Dendritic cell treated with granulocyte-macrophage colony-stimulating factor and Interleukin-4, amounts not matched to agents 40 ng/mL and 50 ng/mL, for 4 days (primary cell): ENCODE measurements at regions not wholly inside any gene's neighbourhood (a gene's known extent, or its start where the extent isn't known, plus 50 kb on each side); places are given as distances from the start of the nearest gene placed in this dataset.

ENCODE experiments used
- H3K27ac Mint-ChIP-seq: one replicate; pipeline ENCODE4 v1.8.0; 2022; ENCODE audit warnings: mild to moderate bottlenecking, mixed read lengths
- H3K27me3 Mint-ChIP-seq: one replicate; pipeline ENCODE4 v1.8.0; 2022; ENCODE audit warnings: mild to moderate bottlenecking, mixed read lengths
- H3K36me3 Mint-ChIP-seq: one replicate; pipeline ENCODE4 v1.8.0; 2022; ENCODE audit warnings: low read depth, mixed read lengths
- H3K4me1 Mint-ChIP-seq: one replicate; pipeline ENCODE4 v1.8.0; 2022; ENCODE audit warnings: low read depth, mixed read lengths
- H3K4me3 Mint-ChIP-seq: one replicate; pipeline ENCODE4 v1.8.0; 2022; ENCODE audit warnings: mild to moderate bottlenecking, moderate library complexity, mixed read lengths
- H3K9me3 Mint-ChIP-seq: one replicate; pipeline ENCODE4 v1.8.0; 2022; ENCODE audit warnings: mixed read lengths
- intact Hi-C: fragments of 100-400 bp; cut with micrococcal nuclease; formaldehyde crosslinking; loops from one replicate; pipeline ENCODE4 v1.15.0; 2022

GRCh38 chr11:23961503-23962338 is 535.1 kb upstream of the LUZP2 start:
- H3K4me1 Mint-ChIP-seq, result no peaks in the 10 kb centered on the region
- no peak overlapping the region for H3K4me3 Mint-ChIP-seq
- no peaks in the 10 kb centered on the region for H3K36me3 Mint-ChIP-seq
- no peaks in the 10 kb centered on the region for H3K27me3 Mint-ChIP-seq
- intact Hi-C loops, result no loop called here
- H3K9me3 Mint-ChIP-seq, result peaks cover 13% of the 10 kb centered on the region
- no peak overlapping the region for H3K27ac Mint-ChIP-seq

- no peaks in the 10 kb centered on the region for H3K4me1 Mint-ChIP-seq
- no peaks in the 10 kb centered on the region for H3K9me3 Mint-ChIP-seq
- no peak overlapping the region for H3K4me3 Mint-ChIP-seq
- no peaks in the 10 kb centered on the region for H3K36me3 Mint-ChIP-seq
- no peak overlapping the region for H3K27ac Mint-ChIP-seq
- intact Hi-C loops, result no loop called here
- no peaks in the 10 kb centered on the region for H3K27me3 Mint-ChIP-seq
These were observed 523.6 kb upstream of the LUZP2 start for GRCh38 chr11:23973244-23973643.

- Mint-ChIP-seq H3K4me1 (no peaks in the 10 kb centered on the region), H3K36me3 (no peaks in the 10 kb centered on the region), H3K27me3 (no peaks in the 10 kb centered on the region), H3K4me3 (no peak overlapping the region), H3K9me3 (no peaks in the 10 kb centered on the region), H3K27ac (no peak overlapping the region)
- intact Hi-C loops, result no loop called here
These were observed 522.8 kb upstream of the LUZP2 start for GRCh38 chr11:23974051-23974450.

GRCh38 chr11:23974601-23975000 is 522.3 kb upstream of the LUZP2 start:
- Mint-ChIP-seq H3K9me3 (no peaks in the 10 kb centered on the region), H3K4me3 (no peak overlapping the region), H3K36me3 (no peaks in the 10 kb centered on the region), H3K27me3 (no peaks in the 10 kb centered on the region), H3K27ac (no peak overlapping the region), H3K4me1 (no peaks in the 10 kb centered on the region)
- intact Hi-C loops, result no loop called here

GRCh38 chr11:23976426-23976825 is 520.4 kb upstream of the LUZP2 start:
- H3K27me3 Mint-ChIP-seq, result no peaks in the 10 kb centered on the region
- no peak overlapping the region for H3K27ac Mint-ChIP-seq
- intact Hi-C loops, result no loop called here
- no peaks in the 10 kb centered on the region for H3K4me1 Mint-ChIP-seq
- H3K9me3 Mint-ChIP-seq, result no peaks in the 10 kb centered on the region
- no peaks in the 10 kb centered on the region for H3K36me3 Mint-ChIP-seq
- no peak overlapping the region for H3K4me3 Mint-ChIP-seq

GRCh38 chr11:23976841-23977271 is 520.0 kb upstream of the LUZP2 start:
- intact Hi-C loops, result no loop called here
- Mint-ChIP-seq H3K9me3 (no peaks in the 10 kb centered on the region), H3K4me1 (no peaks in the 10 kb centered on the region), H3K27ac (no peak overlapping the region), H3K27me3 (no peaks in the 10 kb centered on the region), H3K36me3 (no peaks in the 10 kb centered on the region), H3K4me3 (no peak overlapping the region)

- H3K36me3 Mint-ChIP-seq, result no peaks in the 10 kb centered on the region
- no peaks in the 10 kb centered on the region for H3K4me1 Mint-ChIP-seq
- H3K27ac Mint-ChIP-seq, result no peak overlapping the region
- peaks cover 7% of the 10 kb centered on the region for H3K9me3 Mint-ChIP-seq
- H3K4me3 Mint-ChIP-seq, result no peak overlapping the region
- no peaks in the 10 kb centered on the region for H3K27me3 Mint-ChIP-seq
- intact Hi-C loops, result no loop called here
These were observed 508.4 kb upstream of the LUZP2 start for GRCh38 chr11:23988381-23989006.

- Mint-ChIP-seq H3K4me1 (no peaks in the 10 kb centered on the region), H3K27ac (no peak overlapping the region), H3K4me3 (no peak overlapping the region), H3K36me3 (no peaks in the 10 kb centered on the region), H3K27me3 (no peaks in the 10 kb centered on the region), H3K9me3 (peaks cover 19% of the 10 kb centered on the region)
- intact Hi-C loops, result no loop called here
These were observed 506.3 kb upstream of the LUZP2 start for GRCh38 chr11:23990346-23991164.

GRCh38 chr11:23991165-23991539 is 505.7 kb upstream of the LUZP2 start:
- Mint-ChIP-seq H3K27ac (no peak overlapping the region), H3K4me1 (no peaks in the 10 kb centered on the region), H3K4me3 (no peak overlapping the region), H3K27me3 (no peaks in the 10 kb centered on the region), H3K36me3 (no peaks in the 10 kb centered on the region), H3K9me3 (peaks cover 20% of the 10 kb centered on the region)
- intact Hi-C loops, result no loop called here

- no peaks in the 10 kb centered on the region for H3K36me3 Mint-ChIP-seq
- no peak overlapping the region for H3K4me3 Mint-ChIP-seq
- no peaks in the 10 kb centered on the region for H3K4me1 Mint-ChIP-seq
- no peak overlapping the region for H3K27ac Mint-ChIP-seq
- intact Hi-C loops, result no loop called here
- no peaks in the 10 kb centered on the region for H3K27me3 Mint-ChIP-seq
- peaks cover 55% of the 10 kb centered on the region for H3K9me3 Mint-ChIP-seq
These were observed 501.0 kb upstream of the LUZP2 start for GRCh38 chr11:23995891-23996290.

- Mint-ChIP-seq H3K27ac (no peak overlapping the region), H3K9me3 (peaks cover 67% of the 10 kb centered on the region), H3K4me1 (no peaks in the 10 kb centered on the region), H3K27me3 (no peaks in the 10 kb centered on the region), H3K4me3 (no peak overlapping the region), H3K36me3 (no peaks in the 10 kb centered on the region)
- intact Hi-C loops, result no loop called here
These were observed 499.5 kb upstream of the LUZP2 start for GRCh38 chr11:23997356-23997755.

GRCh38 chr11:24005202-24005876 is 491.5 kb upstream of the LUZP2 start:
- intact Hi-C loops, result no loop called here
- Mint-ChIP-seq H3K27me3 (no peaks in the 10 kb centered on the region), H3K36me3 (no peaks in the 10 kb centered on the region), H3K4me1 (no peaks in the 10 kb centered on the region), H3K4me3 (no peak overlapping the region), H3K27ac (no peak overlapping the region), H3K9me3 (peaks cover 26% of the 10 kb centered on the region)

- no peak overlapping the region for H3K27ac Mint-ChIP-seq
- H3K27me3 Mint-ChIP-seq, result no peaks in the 10 kb centered on the region
- intact Hi-C loops, result no loop called here
- no peak overlapping the region for H3K4me3 Mint-ChIP-seq
- H3K9me3 Mint-ChIP-seq, result peaks cover 25% of the 10 kb centered on the region
- no peaks in the 10 kb centered on the region for H3K36me3 Mint-ChIP-seq
- H3K4me1 Mint-ChIP-seq, result no peaks in the 10 kb centered on the region
These were observed 453.0 kb upstream of the LUZP2 start for GRCh38 chr11:24043842-24044241.

GRCh38 chr11:24046731-24047130 is 450.1 kb upstream of the LUZP2 start:
- Mint-ChIP-seq H3K4me3 (no peak overlapping the region), H3K27ac (no peak overlapping the region), H3K9me3 (peaks cover 37% of the 10 kb centered on the region), H3K36me3 (no peaks in the 10 kb centered on the region), H3K4me1 (no peaks in the 10 kb centered on the region), H3K27me3 (no peaks in the 10 kb centered on the region)
- intact Hi-C loops, result no loop called here
